Testis (tissue), 2 donors: ENCODE measurements at regions not wholly inside any gene's neighbourhood (a gene's known extent, or its start where the extent isn't known, plus 50 kb on each side); places are given as distances from the start of the nearest gene placed in this dataset.

ENCODE experiments used
- DNase-seq: peaks from one replicate; pipeline ENCODE4 v3.0.0-alpha.2; 2019
- H3K27ac ChIP-seq, 2 donors: fragments of 200-600 bp; sonication (generic); one replicate each; pipeline ENCODE4 v1.5.1; 2019
- H3K27me3 ChIP-seq: fragments of 200-600 bp; sonication (generic); one replicate; pipeline ENCODE4 v1.5.1; 2019
- H3K36me3 ChIP-seq: fragments of 200-600 bp; sonication (generic); one replicate; pipeline ENCODE4 v1.5.1; 2017; ENCODE audit warnings: low read depth; ENCODE audit errors: missing control alignments
- H3K4me1 ChIP-seq: fragments of 200-600 bp; sonication (generic); one replicate; pipeline ENCODE4 v1.5.1; 2019
- H3K4me3 ChIP-seq, 2 donors: fragments of 200-600 bp; sonication (generic); one replicate each; pipeline ENCODE4 v1.5.1; 2017 to 2019
- H3K9me3 ChIP-seq: fragments of 200-600 bp; sonication (generic); one replicate; pipeline ENCODE4 v1.5.1; 2017
- POLR2A ChIP-seq: fragments of 450-650 bp; IDR thresholded peaks from one replicate; pipeline ENCODE4 v1.6.1; 2017; ENCODE audit warnings: antibody characterized with exemption, mild to moderate bottlenecking, moderate library complexity
- WGBS, 2 donors: methylation state at CpG; one replicate each; pipeline ENCODE4 v1.1.5; 2018; 5-methylcytosine and 5-hydroxymethylcytosine counted together
- intact Hi-C: fragments of 100-400 bp; cut with DNase I; formaldehyde crosslinking; loops from one replicate; pipeline ENCODE4 v1.15.1; 2023; ENCODE audit warnings: low total_unique reads
- TF ChIP-seq, protein P1 (sequence below), 3 experiments: fragments of 450-650 bp in 2 of 3; fragments of 200-600 bp in 1 of 3; sonication (generic) in 1 of 3; IDR thresholded peaks; one replicate each; pipeline ENCODE4 v1.5.1; 2016 to 2019; ENCODE audit warnings: antibody characterized with exemption in 3 of 3, mild to moderate bottlenecking in 2 of 3, moderate library complexity in 1 of 3

- no peaks in the 10 kb centered on the region for H3K27me3 ChIP-seq
- DNase-seq = no peak
- intact Hi-C loops = no loop called here
- WGBS, 2 donors = 58 to 64% methylated on average over 5 of the region's 5 CpGs
- no peak overlapping the region for H3K4me3 ChIP-seq
- H3K36me3 ChIP-seq = no peaks in the 10 kb centered on the region
- TF ChIP-seq, protein P1, sequence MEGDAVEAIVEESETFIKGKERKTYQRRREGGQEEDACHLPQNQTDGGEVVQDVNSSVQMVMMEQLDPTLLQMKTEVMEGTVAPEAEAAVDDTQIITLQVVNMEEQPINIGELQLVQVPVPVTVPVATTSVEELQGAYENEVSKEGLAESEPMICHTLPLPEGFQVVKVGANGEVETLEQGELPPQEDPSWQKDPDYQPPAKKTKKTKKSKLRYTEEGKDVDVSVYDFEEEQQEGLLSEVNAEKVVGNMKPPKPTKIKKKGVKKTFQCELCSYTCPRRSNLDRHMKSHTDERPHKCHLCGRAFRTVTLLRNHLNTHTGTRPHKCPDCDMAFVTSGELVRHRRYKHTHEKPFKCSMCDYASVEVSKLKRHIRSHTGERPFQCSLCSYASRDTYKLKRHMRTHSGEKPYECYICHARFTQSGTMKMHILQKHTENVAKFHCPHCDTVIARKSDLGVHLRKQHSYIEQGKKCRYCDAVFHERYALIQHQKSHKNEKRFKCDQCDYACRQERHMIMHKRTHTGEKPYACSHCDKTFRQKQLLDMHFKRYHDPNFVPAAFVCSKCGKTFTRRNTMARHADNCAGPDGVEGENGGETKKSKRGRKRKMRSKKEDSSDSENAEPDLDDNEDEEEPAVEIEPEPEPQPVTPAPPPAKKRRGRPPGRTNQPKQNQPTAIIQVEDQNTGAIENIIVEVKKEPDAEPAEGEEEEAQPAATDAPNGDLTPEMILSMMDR (IDR thresholded peaks at IDR 0.05) = no peak
- no peak for TF ChIP-seq POLR2A
- H3K9me3 ChIP-seq = no peaks in the 10 kb centered on the region
- H3K4me1 ChIP-seq = no peaks in the 10 kb centered on the region
- H3K27ac ChIP-seq = no peak overlapping the region
Measured at GRCh38 chr1:232393444-232394146, 236.3 kb downstream of the SIPA1L2 start.

DNA sequence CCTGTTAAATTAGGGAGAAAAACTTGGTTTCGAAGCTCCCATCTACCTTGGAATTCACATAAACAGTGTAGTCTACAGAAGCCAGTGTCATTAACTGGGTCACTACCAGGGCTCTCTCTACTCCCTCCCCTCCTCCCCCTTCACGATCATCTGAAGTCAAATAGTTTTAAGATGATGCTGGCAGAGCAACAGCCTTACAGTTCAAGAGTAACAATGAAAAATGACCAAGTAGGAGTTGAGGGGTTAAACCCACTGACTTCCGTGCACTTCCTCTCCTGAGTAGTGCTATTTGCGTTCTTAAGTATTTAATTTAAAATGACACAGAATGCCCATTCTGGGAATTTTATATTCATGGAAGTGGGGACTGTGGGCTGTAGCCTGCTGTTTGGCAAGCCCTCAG is 236.9 kb downstream of the SIPA1L2 start:
- intact Hi-C loops = no loop called here
- no peaks in the 10 kb centered on the region for H3K27me3 ChIP-seq
- no peak for DNase-seq
- 52 to 56% methylated on average over 4 of the region's 4 CpGs for WGBS, 2 donors
- no peaks in the 10 kb centered on the region for H3K4me1 ChIP-seq
- no peak overlapping the region for H3K4me3 ChIP-seq
- TF ChIP-seq, protein P1 (IDR thresholded peaks at IDR 0.05) = no peak
- no peak for TF ChIP-seq POLR2A
- no peak overlapping the region for H3K27ac ChIP-seq
- no peaks in the 10 kb centered on the region for H3K36me3 ChIP-seq
- H3K9me3 ChIP-seq = no peaks in the 10 kb centered on the region

- WGBS, 2 donors = 82% methylated on average over 3 of the region's 3 CpGs
- TF ChIP-seq, protein P1 (IDR thresholded peaks at IDR 0.05) = no peak
- TF ChIP-seq POLR2A = no peak
- Histone ChIP-seq H3K4me3 (no peak overlapping the region), H3K4me1 (no peaks in the 10 kb centered on the region), H3K27ac (no peak overlapping the region), H3K9me3 (no peaks in the 10 kb centered on the region), H3K36me3 (no peaks in the 10 kb centered on the region), H3K27me3 (no peaks in the 10 kb centered on the region)
- DNase-seq = no peak
- intact Hi-C loops = no loop called here
Measured at GRCh38 chr1:232390590-232390989, 239.3 kb downstream of the SIPA1L2 start.

DNA sequence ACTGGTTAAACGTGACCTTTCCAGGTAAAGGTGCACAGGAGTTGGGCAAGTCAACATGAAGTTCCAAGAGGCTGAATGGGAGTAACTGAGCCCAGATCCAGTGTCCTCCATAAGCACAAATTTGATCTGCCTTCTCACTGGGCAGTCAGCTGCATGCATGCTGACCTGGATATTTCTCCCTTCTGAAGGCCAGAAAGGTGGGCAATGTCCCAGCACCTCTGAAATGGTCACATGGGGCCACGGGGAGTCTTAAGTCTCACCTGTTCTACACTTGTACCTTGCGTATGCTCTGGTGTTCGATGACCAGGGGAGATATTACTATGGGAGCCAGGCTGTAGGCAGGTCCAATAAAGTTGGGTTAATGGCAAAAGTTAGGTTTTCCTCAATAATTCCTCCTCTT is 240.2 kb downstream of the SIPA1L2 start:
- WGBS, 2 donors = 92 to 94% methylated on average over 4 of the region's 4 CpGs
- intact Hi-C loops = no loop called here
- TF ChIP-seq POLR2A = no peak
- TF ChIP-seq, protein P1 (IDR thresholded peaks at IDR 0.05) = no peak
- Histone ChIP-seq H3K27ac (no peak overlapping the region), H3K27me3 (no peaks in the 10 kb centered on the region), H3K4me3 (no peak overlapping the region), H3K4me1 (no peaks in the 10 kb centered on the region), H3K9me3 (no peaks in the 10 kb centered on the region), H3K36me3 (no peaks in the 10 kb centered on the region)
- DNase-seq = no peak

DNA sequence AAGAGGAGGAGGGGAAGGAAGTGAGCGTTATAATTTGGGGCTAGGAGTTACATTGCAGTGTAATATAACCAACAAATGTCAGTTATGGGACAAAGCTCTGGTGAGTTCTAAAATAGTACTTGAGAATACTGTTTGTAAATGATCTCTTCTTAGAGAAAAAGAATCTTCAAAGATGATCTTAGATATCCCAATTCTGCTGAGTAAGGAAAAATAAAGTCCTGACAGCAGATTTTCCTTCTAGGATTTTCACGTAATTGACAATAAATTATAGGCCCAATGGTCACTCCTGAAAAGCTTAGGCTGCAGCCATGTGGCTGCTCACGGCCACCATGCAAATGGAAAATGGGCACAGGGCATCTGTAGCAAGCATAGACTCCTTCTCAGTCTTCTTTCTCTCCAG is 241.6 kb downstream of the SIPA1L2 start:
- DNase-seq = no peak
- WGBS, 2 donors = 83 to 85% methylated on average over 3 of the region's 3 CpGs
- Histone ChIP-seq H3K4me3 (no peak overlapping the region), H3K27ac (no peak overlapping the region), H3K4me1 (no peaks in the 10 kb centered on the region), H3K36me3 (no peaks in the 10 kb centered on the region), H3K9me3 (no peaks in the 10 kb centered on the region), H3K27me3 (no peaks in the 10 kb centered on the region)
- intact Hi-C loops = no loop called here
- TF ChIP-seq, protein P1 (IDR thresholded peaks at IDR 0.05) = no peak
